ENCODE measurements at regions not wholly inside any gene's neighbourhood (a gene's known extent, or its start where the extent isn't known, plus 50 kb on each side); places are given as distances from the start of the nearest gene placed in this dataset.

GRCh38 chr14:85461432-85462133, 68.4 kb upstream of the FLRT2 start:
- H3K4me3 ChIP-seq (ENCODE audit: control insufficient read depth, low read depth, low read length): no peak overlapping the region
- TF ChIP-seq CTCF (IDR thresholded peaks at IDR 0.05; ENCODE audit: control insufficient read depth, insufficient read depth, low read depth, low read length, missing control alignments): no peak
- no peak for DNase-seq (ENCODE audit: low read depth)

DNA sequence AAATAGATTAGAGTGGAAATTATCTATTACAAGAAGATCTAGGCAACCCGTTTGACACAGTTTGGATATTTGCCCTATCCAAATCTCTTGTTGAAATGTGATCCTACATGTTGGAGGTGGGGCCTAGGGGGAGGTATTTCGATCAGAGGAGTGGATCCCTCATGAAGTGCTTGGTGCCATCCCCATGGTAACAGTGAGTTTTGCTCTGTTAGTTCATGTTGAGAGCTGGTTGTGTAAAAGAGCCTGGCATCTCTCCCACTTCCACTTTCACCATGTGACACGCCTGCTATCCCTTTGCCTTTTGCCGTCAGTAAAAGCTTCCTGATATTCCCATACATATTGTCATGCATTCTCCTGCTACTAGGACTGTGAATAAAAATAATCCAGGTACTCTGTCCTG, 66.4 kb upstream of the FLRT2 start:
- no peak overlapping the region for H3K4me3 ChIP-seq (ENCODE audit: control insufficient read depth, low read depth, low read length)
- no peak for TF ChIP-seq CTCF (IDR thresholded peaks at IDR 0.05; ENCODE audit: control insufficient read depth, insufficient read depth, low read depth, low read length, missing control alignments)
- DNase-seq (ENCODE audit: low read depth): no peak

GRCh38 chr14:85464135-85464895, 65.6 kb upstream of the FLRT2 start:
- TF ChIP-seq CTCF (IDR thresholded peaks at IDR 0.05; ENCODE audit: control insufficient read depth, insufficient read depth, low read depth, low read length, missing control alignments): no peak
- no peak overlapping the region for H3K4me3 ChIP-seq (ENCODE audit: control insufficient read depth, low read depth, low read length)
- DNase-seq (ENCODE audit: low read depth): no peak

DNA sequence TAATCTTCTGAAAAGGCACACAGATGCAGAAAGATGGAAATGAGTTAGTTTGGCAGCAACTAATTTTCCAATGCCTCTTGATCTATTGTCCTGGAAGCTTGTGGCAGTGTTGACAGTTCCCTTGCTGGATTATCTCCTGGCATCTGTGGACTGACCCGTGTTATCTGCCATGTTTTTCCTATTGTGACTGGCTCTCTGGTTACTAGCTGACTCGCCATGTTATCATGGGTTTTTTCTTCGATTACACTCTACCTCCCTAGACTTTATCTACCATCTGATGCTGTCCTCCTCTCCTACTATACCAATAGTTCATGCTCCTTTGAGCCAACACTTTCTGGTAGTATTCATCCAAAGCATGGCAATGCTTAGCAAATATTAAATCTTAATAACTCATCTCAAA, 63.3 kb upstream of the FLRT2 start:
- TF ChIP-seq CTCF (IDR thresholded peaks at IDR 0.05; ENCODE audit: control insufficient read depth, insufficient read depth, low read depth, low read length, missing control alignments): no peak
- DNase-seq (ENCODE audit: low read depth): no peak
- no peak overlapping the region for H3K4me3 ChIP-seq (ENCODE audit: control insufficient read depth, low read depth, low read length)

DNA sequence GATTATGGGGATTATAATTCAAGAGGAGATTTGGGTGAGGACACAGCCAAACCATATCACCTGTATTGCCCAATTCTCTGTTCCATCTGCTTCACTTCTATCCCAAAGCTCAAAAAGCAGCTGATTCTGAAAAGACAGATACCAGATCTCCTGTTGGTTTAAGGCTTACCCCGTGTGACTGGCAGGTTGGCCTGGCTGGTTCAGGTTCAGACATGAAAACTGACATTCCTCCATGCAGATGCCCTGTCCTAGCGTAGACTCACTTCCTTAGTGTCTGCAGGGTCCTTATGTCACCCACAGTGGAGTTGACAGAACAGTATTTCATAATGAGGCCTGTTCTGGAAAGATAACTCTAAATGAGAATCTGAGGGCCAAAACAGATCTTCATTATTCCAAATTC, 61.1 kb upstream of the FLRT2 start:
- H3K4me3 ChIP-seq (ENCODE audit: control insufficient read depth, low read depth, low read length): no peak overlapping the region
- DNase-seq (ENCODE audit: low read depth): no peak
- no peak for TF ChIP-seq CTCF (IDR thresholded peaks at IDR 0.05; ENCODE audit: control insufficient read depth, insufficient read depth, low read depth, low read length, missing control alignments)

- no peak overlapping the region for H3K4me3 ChIP-seq (ENCODE audit: control insufficient read depth, low read depth, low read length)
- DNase-seq (ENCODE audit: low read depth): peak; percentile 59
- no peak for TF ChIP-seq CTCF (IDR thresholded peaks at IDR 0.05; ENCODE audit: control insufficient read depth, insufficient read depth, low read depth, low read length, missing control alignments)
Measured at GRCh38 chr14:85471156-85471555, 58.8 kb upstream of the FLRT2 start.
